ENCODE measurements at regions not wholly inside any gene's neighbourhood (a gene's known extent, or its start where the extent isn't known, plus 50 kb on each side); places are given as distances from the start of the nearest gene placed in this dataset.

DNA sequence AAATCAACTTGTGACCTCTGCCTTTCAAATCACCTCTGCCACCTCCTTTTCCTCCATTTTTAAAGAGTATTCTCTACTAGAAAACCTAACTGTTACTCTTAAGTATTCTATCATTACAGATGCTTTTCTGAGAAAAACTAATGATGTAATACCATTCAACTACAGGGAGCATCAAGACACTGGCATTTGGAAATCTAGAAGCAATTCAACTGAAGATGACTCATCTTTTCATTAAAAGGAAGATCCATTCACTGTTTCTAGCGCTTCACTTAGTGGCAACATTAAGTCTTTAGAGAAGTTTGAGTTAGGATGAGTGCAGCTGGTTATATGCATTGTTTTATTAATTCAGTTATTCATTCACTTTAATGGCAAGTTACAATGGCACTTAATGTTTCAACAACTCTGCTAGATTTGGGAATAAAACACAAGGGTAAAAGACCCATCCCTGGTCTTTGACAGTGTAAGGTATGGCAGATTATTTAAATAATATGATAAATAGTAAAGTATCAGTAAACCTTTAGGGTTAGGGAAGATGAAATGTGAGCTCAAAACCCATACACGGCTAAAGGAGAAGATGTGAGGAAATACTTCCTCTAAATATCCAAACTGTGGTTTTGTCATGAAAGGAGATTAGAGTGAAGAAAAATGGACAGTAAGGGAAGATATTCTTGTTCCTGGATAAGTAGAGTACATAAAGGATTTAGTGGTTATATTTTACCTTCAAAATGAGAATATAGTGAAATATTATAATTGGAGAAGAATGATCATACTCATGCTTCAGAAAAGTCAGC lies 61.7 kb downstream of the KCNJ2 start:
- peak; percentile 5 to 69 (median 36) for DNase-seq

GRCh38 chr17:70232466-70232865 lies 63.1 kb downstream of the KCNJ2 start:
- no peak for DNase-seq

GRCh38 chr17:70235252-70235651 lies 65.9 kb downstream of the KCNJ2 start:
- no peak for DNase-seq

- DNase-seq = no peak
Measured at GRCh38 chr17:70238228-70238627, 68.9 kb downstream of the KCNJ2 start.

GRCh38 chr17:70238646-70239045 lies 69.3 kb downstream of the KCNJ2 start:
- no peak for DNase-seq

DNA sequence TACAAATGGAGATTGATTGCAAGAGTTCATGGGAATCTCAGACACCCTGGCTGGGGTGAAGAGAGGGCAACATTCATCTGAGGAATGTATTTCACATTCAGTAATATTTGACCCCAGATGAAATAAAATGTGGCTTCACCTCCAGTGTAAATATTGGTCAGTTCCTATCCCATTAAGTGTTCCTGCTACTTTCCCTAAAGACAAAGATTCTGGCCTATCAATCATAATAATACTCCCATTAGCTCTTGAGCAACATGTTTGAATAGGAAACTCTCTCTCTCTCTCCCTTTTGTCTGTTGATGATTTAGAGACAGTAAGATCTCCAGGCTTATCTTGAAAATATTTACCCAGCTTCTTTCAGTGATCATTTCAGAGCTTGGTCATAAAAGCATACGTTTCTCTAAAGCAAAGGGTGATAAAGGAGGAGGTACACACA lies 70.1 kb downstream of the KCNJ2 start:
- DNase-seq = no peak

GRCh38 chr17:70241071-70241470 lies 71.7 kb downstream of the KCNJ2 start:
- DNase-seq = no peak

DNA sequence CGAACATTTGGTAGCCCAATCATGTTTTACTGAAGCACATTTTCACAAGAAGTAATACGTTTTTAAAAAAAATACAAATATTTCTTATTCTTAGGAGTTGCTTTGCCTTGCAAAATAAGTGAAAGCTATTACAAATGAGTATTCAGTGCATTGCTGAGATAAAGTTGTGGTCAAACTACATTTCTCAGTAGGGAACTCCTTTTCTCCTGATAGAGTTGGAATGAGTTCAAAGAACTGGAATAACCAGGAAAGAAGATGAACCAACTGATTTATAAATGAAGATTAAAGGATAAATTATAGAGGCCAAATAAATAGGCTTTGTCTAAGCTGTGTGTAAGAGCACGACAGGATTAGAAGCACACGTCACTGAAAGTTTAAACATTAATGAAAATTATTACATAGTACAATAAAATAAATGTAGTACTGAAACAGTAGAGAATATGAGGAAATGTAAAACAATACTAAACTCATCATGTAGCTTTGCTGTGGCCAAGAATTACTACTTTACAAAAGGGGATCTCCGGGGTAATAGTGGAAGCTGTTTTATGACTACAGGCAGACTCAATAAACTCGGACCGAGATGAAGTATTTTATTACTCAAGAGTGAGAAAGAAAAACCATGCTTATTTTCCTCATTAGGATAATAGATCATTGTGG lies 73.6 kb downstream of the KCNJ2 start:
- no peak for DNase-seq

GRCh38 chr17:70251706-70252105 lies 82.4 kb downstream of the KCNJ2 start:
- peak in 3 of 4 experiments; percentile 3 to 13 (median 7) for DNase-seq

- peak; percentile 22 to 68 (median 50) for DNase-seq
Measured at GRCh38 chr17:70254735-70255460, 85.6 kb downstream of the KCNJ2 start.

DNA sequence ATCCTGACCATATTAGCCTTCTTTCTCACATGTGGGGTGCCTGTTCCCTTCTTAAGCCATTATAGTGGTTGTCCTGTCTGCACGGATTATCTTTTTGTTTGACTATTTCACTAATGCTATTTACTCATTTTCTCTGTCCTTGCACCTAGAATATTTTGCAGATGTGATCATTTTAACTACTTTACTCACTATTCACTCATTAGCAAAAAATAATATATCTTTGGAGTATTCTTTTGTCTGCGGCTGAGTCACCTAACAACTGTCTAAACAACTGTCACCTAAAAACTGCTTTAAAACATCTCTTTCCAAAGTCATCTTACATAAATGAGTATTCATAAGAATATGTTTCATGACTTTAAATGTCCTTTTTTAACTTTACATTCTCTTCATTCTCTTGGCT lies 87.4 kb downstream of the KCNJ2 start:
- DNase-seq = no peak

DNA sequence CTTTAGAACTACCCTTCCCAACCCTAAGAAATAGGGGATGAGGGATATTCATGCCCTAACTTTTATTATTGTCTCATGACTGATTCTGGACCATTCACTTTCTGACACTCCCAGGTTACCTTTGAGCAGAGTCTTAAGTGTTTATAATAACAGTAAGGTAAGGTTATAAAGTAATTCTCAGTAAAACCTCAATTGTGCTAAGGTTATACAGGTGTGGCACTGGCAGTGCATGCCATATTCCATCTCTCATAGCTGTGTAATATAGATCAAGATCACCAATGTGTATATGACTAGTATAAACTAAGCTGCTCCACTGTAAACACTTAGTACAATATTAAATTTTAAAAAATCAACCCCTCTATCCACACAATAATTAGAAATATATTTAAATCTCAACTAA lies 89.1 kb downstream of the KCNJ2 start:
- no peak for DNase-seq

- no peak for DNase-seq
Measured at GRCh38 chr17:70259400-70259799, 90.1 kb downstream of the KCNJ2 start.

DNA sequence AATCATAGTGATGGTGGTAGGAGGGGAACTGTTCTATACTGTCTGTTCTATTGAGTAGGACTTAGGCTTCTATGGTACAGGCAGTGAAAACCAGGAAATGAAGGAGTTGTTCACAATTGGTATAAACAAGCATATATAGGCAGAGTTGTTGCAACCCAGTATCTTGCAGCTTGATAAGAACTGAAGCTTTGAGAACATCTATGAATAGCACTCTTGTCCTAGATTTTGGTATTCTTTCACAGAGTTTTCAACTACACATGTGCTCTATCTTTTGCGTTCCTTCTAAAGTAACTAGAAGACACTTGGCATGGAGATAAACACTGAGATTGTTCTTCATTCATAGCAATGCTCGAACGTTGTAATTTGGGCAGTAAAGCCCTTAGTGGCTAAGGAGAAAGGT lies 91.8 kb downstream of the KCNJ2 start:
- no peak for DNase-seq

DNA sequence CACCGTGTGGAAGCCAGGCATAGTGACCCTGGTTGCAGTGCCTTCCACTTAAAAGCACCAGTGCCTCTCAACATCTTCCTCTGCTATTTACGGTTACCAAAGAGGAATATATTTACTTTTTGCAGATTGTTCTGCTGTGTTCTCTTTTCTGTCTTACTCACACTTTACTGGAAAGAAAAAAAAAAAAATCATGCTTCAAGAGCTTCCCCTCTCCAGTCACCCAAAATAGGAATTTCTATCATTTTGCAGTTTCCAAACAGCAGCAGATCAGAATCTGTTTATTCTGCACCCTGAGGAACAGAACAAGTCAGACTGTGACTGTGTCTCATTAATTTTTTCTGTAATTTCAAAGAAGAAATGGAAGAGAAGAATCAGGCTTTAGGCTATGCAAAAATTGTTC lies 96.1 kb downstream of the KCNJ2 start:
- peak; percentile 5 to 71 (median 41) for DNase-seq

- DNase-seq = no peak
Measured at GRCh38 chr17:70266394-70266793, 97.1 kb downstream of the KCNJ2 start.

- DNase-seq = no peak
Measured at GRCh38 chr17:70268383-70268782, 99.1 kb downstream of the KCNJ2 start.

- DNase-seq = no peak
Measured at GRCh38 chr17:70270554-70270953, 101.2 kb downstream of the KCNJ2 start.

DNA sequence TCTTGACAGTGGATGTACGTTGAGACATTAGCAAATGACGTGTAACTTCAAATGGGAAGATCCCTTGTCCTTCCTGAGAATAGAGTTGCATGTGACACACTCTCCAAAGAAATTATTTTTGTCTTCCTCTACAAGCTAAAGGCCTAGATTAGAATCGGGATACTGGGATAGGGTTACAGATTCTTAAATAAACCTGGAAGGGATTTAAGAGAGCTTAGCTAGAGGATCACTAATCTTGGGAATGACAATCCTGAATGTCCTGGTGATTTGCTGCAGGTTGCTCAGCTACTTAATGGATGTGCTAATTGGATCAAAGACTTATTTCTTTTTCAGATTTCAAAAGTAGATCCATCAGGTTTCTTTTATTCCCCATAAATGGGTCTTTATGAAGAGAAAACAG lies 101.9 kb downstream of the KCNJ2 start:
- no peak for DNase-seq

GRCh38 chr17:70271672-70272071 lies 102.3 kb downstream of the KCNJ2 start:
- no peak for DNase-seq

DNA sequence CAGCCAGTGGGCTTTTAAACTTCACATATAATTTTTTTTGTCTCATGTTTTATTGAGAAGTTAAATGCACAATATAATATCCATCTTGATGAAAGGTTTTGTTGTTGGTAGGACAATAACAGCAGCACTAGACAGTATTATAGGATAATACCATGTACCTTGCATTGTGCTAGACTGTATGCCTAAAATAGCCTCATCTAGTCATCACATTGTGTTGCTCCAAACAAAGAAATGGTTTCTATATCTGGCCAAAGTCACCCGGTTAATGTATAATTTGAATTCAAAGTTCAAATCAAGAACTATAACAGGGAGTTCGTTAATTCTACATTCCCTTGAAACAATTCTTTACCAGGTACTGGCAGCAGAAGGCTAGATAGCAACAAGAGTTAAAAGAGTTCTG lies 104.9 kb downstream of the KCNJ2 start:
- no peak for DNase-seq

DNA sequence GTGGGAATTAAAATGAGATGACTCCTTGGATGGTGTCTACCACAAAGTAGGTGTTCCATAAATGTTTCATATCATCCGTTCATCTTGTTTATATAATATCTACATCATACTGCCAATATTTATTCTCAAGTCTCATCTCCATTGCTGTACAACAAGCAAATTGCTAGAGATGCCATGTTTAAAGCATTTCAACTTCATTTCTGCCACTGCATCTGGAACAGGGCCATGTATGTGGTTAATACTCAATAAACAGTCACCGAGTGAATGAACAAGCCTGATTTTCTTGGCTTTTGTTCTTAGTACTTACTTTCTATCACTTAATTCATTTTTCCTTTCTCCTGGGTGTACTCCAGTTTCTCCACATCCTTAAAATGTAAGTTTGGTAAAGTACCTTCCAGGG lies 107.6 kb downstream of the KCNJ2 start:
- DNase-seq = no peak

- DNase-seq = no peak
Measured at GRCh38 chr17:70278844-70279462, 109.6 kb downstream of the KCNJ2 start.
